ENCODE measurements at regions not wholly inside any gene's neighbourhood (a gene's known extent, or its start where the extent isn't known, plus 50 kb on each side); places are given as distances from the start of the nearest gene placed in this dataset.

GRCh38 chr16:64705443-64705842 lies 416.4 kb downstream of the CDH11 start:
- TF ChIP-seq POLR2A (IDR thresholded peaks at IDR 0.05) (no peak), POLR2AphosphoS5 (IDR thresholded peaks at IDR 0.05) (no peak), EP300 (IDR thresholded peaks at IDR 0.05) (no peak)
- TF ChIP-seq, protein P1, sequence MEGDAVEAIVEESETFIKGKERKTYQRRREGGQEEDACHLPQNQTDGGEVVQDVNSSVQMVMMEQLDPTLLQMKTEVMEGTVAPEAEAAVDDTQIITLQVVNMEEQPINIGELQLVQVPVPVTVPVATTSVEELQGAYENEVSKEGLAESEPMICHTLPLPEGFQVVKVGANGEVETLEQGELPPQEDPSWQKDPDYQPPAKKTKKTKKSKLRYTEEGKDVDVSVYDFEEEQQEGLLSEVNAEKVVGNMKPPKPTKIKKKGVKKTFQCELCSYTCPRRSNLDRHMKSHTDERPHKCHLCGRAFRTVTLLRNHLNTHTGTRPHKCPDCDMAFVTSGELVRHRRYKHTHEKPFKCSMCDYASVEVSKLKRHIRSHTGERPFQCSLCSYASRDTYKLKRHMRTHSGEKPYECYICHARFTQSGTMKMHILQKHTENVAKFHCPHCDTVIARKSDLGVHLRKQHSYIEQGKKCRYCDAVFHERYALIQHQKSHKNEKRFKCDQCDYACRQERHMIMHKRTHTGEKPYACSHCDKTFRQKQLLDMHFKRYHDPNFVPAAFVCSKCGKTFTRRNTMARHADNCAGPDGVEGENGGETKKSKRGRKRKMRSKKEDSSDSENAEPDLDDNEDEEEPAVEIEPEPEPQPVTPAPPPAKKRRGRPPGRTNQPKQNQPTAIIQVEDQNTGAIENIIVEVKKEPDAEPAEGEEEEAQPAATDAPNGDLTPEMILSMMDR (IDR thresholded peaks at IDR 0.05): no peak
